BJ (cell line): ENCODE measurements at regions not wholly inside any gene's neighbourhood (a gene's known extent, or its start where the extent isn't known, plus 50 kb on each side); places are given as distances from the start of the nearest gene placed in this dataset.

Experiments used
- CTCF ChIA-PET: fragments of 350-600 bp; formaldehyde crosslinking; extraction: SDS; loops from one replicate; lab custom pipeline; 2021; ENCODE audit warnings: antibody characterized with exemption, inconsistent platforms; lab: Yijun Ruan, JAX
- POLR2A ChIA-PET: fragments of 300-600 bp; sonication (Branson Sonifier 250); formaldehyde crosslinking; extraction: SDS; loops from one replicate; lab custom pipeline; 2021; ENCODE audit warnings: antibody characterized with exemption; lab: Charles Lee
- DNase-seq: peaks from one replicate; pipeline ENCODE4 v3.0.0-alpha.2; 2011; ENCODE audit warnings: low read depth
- H3K27me3 ChIP-seq: 2 replicates; pipeline ENCODE4 v1.6.0; 2011; ENCODE audit warnings: low read length; ENCODE audit not compliant: control insufficient read depth, insufficient read depth
- H3K36me3 ChIP-seq: 2 replicates; pipeline ENCODE4 v1.5.1; 2011; ENCODE audit warnings: low read length; ENCODE audit not compliant: control insufficient read depth, insufficient read depth
- H3K4me3 ChIP-seq: 2 replicates; pipeline ENCODE4 v1.5.1; 2011; ENCODE audit warnings: low read depth, mild to moderate bottlenecking, control low read depth, low read length
- TF ChIP-seq, protein P1 (sequence below): IDR thresholded peaks from 2 replicates; pipeline ENCODE4 v1.5.1; 2011; ENCODE audit warnings: low read depth, mild to moderate bottlenecking, control low read depth, inconsistent platforms, low read length, moderate library complexity; ENCODE audit not compliant: insufficient read depth

DNA sequence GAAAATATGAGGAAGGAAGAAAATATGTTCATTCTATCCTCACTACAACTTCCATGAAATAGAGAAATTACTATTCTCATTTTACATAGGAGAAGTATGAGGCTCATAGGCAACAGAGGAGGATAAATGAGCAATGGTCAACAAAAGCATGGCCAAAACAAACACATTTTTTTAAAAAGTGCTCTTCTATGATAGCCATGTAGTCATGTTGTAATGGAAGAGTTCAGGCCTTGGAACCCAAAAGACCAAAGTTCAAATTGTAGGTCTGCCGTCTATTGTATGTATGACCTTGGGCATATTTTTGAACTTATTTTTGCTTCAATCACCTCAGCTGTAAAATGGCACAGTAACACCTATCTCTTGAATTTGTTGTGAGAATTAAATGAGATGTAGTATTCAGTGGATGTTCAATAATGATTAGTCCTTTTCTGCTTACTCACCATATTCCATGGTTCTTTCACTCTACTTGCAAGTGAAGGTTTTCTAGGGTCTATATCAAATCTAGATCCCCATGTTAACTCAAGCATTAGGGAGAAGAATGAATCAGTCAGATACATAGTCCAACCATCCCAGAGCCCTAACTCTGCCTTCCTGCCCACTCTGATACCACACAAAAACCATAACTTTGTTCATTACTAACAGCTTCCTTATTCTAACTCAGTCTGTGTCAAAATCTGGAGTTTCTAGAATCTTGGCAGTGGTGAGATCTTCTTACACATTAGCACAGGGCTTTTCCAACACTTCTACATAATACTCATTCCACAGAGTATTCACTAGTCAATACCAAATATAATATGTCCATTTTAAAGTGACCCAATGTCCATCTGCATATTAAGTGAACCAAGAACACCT lies 353.2 kb downstream of the PLPP3 start:
- no peak for DNase-seq
- ChIA-PET POLR2A (no interaction called here), CTCF (no interaction called here)
- H3K27me3 ChIP-seq = no peaks in the 10 kb centered on the region
- H3K4me3 ChIP-seq = no peak overlapping the region
- no peaks in the 10 kb centered on the region for H3K36me3 ChIP-seq
- TF ChIP-seq, protein P1, sequence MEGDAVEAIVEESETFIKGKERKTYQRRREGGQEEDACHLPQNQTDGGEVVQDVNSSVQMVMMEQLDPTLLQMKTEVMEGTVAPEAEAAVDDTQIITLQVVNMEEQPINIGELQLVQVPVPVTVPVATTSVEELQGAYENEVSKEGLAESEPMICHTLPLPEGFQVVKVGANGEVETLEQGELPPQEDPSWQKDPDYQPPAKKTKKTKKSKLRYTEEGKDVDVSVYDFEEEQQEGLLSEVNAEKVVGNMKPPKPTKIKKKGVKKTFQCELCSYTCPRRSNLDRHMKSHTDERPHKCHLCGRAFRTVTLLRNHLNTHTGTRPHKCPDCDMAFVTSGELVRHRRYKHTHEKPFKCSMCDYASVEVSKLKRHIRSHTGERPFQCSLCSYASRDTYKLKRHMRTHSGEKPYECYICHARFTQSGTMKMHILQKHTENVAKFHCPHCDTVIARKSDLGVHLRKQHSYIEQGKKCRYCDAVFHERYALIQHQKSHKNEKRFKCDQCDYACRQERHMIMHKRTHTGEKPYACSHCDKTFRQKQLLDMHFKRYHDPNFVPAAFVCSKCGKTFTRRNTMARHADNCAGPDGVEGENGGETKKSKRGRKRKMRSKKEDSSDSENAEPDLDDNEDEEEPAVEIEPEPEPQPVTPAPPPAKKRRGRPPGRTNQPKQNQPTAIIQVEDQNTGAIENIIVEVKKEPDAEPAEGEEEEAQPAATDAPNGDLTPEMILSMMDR = no peak

DNA sequence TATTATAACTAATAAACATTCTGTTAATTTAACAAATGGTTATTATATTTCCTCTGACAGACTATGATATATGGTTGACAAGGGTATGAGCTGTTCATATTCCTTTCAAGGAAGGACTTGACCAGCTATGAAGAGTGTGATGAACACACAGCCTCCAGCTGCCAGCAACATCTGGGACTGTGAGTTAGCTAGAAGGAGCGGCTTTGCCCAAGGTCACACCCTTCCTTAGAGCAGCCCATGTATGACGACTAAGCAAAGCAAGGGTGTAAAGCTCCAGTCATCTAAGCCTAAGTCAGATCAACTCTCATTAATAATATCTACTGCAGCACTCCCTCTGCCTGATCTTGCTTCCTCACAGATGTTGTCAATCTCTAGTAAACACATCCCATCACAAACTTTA lies 355.4 kb downstream of the PLPP3 start:
- ChIA-PET POLR2A (no interaction called here), CTCF (no interaction called here)
- TF ChIP-seq, protein P1 = no peak
- Histone ChIP-seq H3K4me3 (no peak overlapping the region), H3K36me3 (no peaks in the 10 kb centered on the region), H3K27me3 (no peaks in the 10 kb centered on the region)
- DNase-seq = no peak

DNA sequence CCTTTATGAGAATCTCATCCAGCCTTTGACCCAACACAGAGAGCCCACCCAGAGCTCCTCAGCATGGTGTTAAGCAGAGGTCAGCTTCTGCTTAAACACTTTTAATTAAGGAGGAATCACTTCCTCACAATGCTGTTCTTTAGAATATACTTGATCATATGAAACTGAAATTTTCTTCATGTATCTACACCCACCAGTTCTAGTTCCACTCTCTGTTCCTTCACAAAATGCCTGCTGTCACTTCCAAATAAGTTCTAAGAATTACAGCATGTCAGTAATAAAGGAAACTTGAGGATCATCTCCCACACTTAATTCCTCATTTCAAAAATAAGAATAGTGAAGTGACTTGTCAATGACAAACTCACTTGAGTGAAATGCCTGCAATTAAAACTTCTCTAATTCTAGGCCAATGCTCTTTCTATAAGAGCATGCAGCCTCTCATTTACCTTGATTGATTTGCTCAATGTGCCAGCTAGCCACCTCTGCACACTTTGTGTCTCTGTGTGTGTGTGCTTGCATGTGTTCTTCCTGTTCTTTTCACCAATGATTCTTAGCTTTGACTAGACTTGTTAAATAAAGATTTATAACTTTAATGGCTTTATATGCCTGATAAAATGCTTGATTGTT lies 356.3 kb downstream of the PLPP3 start:
- ChIA-PET CTCF (no interaction called here), POLR2A (no interaction called here)
- Histone ChIP-seq H3K27me3 (no peaks in the 10 kb centered on the region), H3K36me3 (no peaks in the 10 kb centered on the region), H3K4me3 (no peak overlapping the region)
- TF ChIP-seq, protein P1 = no peak
- no peak for DNase-seq

DNA sequence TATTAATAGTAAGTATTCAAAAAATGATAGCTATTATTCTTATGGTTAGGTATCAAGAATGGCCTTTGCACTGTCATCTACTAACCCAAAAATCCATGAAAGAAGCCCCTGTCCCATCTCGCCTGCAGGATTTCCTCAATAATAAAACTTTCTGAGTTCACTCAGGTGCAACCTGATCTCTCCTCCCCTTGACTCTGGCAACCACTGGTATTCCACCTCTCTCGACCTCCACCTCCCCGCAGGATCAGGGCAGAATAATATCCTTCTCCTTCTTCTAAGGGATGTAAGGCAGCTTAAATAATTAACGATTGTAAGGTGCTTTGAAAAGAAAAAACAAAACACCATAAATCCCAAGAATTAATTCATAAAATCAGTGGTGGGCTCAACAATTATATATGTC lies 359.3 kb downstream of the PLPP3 start:
- no peak overlapping the region for H3K4me3 ChIP-seq
- H3K27me3 ChIP-seq = no peaks in the 10 kb centered on the region
- no peaks in the 10 kb centered on the region for H3K36me3 ChIP-seq
- TF ChIP-seq, protein P1 = no peak
- ChIA-PET POLR2A (no interaction called here), CTCF (interaction anchor here (1.5 to 1.8 kb wide), 2 partner anchors 11 to 13 kb away, joined by 3 to 4 read pairs; no protein-coding TSS in a partner anchor)
- DNase-seq = no peak

DNA sequence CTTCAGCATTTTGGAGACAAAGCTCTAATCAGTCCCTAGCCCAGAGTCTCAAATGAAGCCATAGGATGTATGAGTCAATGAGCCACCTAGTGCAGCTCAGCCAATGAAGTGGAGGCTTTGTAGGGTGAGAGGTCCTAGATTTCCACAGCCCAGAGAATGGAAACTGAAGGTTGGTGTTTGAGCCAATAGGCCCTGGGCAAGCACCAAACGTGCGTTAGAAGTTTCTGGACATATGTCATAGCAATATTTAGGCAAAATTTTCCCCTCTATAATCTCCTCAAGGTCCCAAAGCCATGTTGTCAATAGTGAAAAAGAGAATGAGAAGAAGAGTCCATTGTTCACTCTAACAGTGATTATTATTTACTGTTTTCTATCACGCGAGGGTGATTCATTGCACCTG lies 361.3 kb downstream of the PLPP3 start:
- Histone ChIP-seq H3K36me3 (no peaks in the 10 kb centered on the region), H3K4me3 (no peak overlapping the region), H3K27me3 (no peaks in the 10 kb centered on the region)
- TF ChIP-seq, protein P1 = no peak
- ChIA-PET CTCF (no interaction called here), POLR2A (no interaction called here)
- DNase-seq = no peak
